DOHH2 (cell line): ENCODE measurements at regions not wholly inside any gene's neighbourhood (a gene's known extent, or its start where the extent isn't known, plus 50 kb on each side); places are given as distances from the start of the nearest gene placed in this dataset.

Experiments used
- EZH2phosphoT487 ChIP-seq: fragments of 200-600 bp; sonication (generic); IDR thresholded peaks from 2 replicates; pipeline ENCODE4 v1.6.1; 2017; ENCODE audit warnings: borderline replicate concordance, mild to moderate bottlenecking, antibody characterized with exemption, low read length, moderate library complexity, mixed read lengths
- TF ChIP-seq, protein P1 (sequence below): fragments of 200-600 bp; sonication (generic); IDR thresholded peaks from one replicate; pipeline ENCODE4 v1.5.1; 2014; ENCODE audit warnings: antibody characterized with exemption, mild to moderate bottlenecking, low read depth, low read length; ENCODE audit not compliant: poor library complexity, severe bottlenecking

GRCh38 chr6:91117550-91117949 is 530.7 kb upstream of the MAP3K7 start:
- TF ChIP-seq, protein P1, sequence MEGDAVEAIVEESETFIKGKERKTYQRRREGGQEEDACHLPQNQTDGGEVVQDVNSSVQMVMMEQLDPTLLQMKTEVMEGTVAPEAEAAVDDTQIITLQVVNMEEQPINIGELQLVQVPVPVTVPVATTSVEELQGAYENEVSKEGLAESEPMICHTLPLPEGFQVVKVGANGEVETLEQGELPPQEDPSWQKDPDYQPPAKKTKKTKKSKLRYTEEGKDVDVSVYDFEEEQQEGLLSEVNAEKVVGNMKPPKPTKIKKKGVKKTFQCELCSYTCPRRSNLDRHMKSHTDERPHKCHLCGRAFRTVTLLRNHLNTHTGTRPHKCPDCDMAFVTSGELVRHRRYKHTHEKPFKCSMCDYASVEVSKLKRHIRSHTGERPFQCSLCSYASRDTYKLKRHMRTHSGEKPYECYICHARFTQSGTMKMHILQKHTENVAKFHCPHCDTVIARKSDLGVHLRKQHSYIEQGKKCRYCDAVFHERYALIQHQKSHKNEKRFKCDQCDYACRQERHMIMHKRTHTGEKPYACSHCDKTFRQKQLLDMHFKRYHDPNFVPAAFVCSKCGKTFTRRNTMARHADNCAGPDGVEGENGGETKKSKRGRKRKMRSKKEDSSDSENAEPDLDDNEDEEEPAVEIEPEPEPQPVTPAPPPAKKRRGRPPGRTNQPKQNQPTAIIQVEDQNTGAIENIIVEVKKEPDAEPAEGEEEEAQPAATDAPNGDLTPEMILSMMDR: no peak
- TF ChIP-seq EZH2phosphoT487: no peak
